AG10803 (cell line): ENCODE measurements at regions not wholly inside any gene's neighbourhood (a gene's known extent, or its start where the extent isn't known, plus 50 kb on each side); places are given as distances from the start of the nearest gene placed in this dataset.
"Not testable (repeated sequence)": the region's sequence is repeated elsewhere in the genome, so short reads cannot be mapped to it uniquely, and the experiment has no call there.

Experiments used
- DNase-seq: peaks from one replicate; pipeline ENCODE4 v3.0.0; 2010; ENCODE audit warnings: low read depth
- H3K4me3 ChIP-seq: 2 replicates; pipeline ENCODE4 v1.5.1; 2011; ENCODE audit warnings: mild to moderate bottlenecking, low read length, control low read depth
- TF ChIP-seq, protein P1 (sequence below): conservative IDR thresholded peaks from 2 replicates; pipeline ENCODE4 v1.5.1; 2011; ENCODE audit warnings: mild to moderate bottlenecking, low read length, control low read depth, inconsistent platforms

DNA sequence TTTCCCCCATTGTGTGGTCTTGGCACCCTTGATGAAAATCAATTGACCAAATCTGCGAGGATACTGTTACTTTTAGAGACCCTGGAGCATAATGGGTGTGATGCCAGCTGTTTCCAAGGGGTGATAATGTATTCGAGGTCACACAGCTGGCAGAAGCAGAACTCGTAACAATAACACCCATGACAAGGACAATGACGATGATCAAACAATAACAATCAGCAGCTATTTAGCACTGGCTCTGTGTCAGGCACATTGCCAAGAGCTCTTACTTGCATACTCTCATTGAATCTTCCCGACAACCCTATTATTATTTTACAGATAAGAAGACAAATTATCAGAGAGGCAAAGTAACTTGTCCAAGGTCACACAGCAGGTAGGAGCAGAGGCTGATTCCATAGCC is 223.7 kb upstream of the MSX2 start:
- no peak for DNase-seq
- TF ChIP-seq, protein P1, sequence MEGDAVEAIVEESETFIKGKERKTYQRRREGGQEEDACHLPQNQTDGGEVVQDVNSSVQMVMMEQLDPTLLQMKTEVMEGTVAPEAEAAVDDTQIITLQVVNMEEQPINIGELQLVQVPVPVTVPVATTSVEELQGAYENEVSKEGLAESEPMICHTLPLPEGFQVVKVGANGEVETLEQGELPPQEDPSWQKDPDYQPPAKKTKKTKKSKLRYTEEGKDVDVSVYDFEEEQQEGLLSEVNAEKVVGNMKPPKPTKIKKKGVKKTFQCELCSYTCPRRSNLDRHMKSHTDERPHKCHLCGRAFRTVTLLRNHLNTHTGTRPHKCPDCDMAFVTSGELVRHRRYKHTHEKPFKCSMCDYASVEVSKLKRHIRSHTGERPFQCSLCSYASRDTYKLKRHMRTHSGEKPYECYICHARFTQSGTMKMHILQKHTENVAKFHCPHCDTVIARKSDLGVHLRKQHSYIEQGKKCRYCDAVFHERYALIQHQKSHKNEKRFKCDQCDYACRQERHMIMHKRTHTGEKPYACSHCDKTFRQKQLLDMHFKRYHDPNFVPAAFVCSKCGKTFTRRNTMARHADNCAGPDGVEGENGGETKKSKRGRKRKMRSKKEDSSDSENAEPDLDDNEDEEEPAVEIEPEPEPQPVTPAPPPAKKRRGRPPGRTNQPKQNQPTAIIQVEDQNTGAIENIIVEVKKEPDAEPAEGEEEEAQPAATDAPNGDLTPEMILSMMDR, result no peak
- H3K4me3 ChIP-seq, result no peak overlapping the region

DNA sequence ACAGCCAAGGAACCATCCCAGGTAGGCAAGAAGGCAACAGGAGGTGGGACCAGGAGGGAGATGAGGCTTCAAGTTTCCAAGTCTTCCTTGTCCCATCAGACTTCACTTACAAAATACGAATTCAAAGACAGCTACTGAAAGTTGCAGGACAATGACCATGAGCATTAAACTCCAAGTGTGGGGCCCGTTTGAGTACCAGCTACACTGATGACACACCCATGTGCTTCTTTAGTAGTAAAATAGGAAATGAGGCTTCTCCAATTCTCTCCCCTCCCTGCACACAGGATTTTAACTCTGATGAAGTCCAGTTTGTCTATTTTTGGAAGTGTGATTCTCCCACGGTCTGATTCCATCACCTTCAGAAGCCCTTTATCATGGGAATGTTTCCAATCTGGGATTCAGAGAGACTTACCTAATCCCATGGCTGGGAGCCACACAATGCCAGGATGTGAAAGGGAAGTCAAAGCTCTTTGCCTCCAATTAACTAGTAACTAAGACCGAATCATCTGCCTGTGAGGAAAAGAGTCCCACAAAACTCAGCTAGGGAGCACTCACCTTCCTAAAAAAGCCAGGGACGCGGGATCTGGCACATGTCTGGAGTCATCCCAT is 222.8 kb upstream of the MSX2 start:
- DNase-seq, result peak; percentile 37
- TF ChIP-seq, protein P1, result no peak
- H3K4me3 ChIP-seq, result no peak overlapping the region

DNA sequence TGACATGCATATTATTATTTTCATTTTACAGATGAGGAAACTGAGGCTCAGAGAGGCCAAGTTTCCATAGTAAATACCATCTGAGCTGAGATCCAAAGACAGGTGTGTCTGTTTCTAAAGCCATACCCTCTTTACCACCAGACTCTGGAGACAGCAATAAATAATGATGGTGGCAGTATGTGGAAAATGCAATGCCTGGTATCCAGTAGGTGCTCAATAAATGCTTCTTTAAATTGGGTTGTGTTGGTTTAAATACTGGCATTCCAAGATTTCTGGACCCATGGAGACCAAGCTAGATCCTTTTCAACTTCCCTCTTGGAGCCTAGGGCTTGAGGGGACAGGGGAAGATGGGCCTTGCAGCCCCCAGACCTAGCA is 221.3 kb upstream of the MSX2 start:
- no peak for DNase-seq
- TF ChIP-seq, protein P1, result no peak
- H3K4me3 ChIP-seq, result no peak overlapping the region

DNA sequence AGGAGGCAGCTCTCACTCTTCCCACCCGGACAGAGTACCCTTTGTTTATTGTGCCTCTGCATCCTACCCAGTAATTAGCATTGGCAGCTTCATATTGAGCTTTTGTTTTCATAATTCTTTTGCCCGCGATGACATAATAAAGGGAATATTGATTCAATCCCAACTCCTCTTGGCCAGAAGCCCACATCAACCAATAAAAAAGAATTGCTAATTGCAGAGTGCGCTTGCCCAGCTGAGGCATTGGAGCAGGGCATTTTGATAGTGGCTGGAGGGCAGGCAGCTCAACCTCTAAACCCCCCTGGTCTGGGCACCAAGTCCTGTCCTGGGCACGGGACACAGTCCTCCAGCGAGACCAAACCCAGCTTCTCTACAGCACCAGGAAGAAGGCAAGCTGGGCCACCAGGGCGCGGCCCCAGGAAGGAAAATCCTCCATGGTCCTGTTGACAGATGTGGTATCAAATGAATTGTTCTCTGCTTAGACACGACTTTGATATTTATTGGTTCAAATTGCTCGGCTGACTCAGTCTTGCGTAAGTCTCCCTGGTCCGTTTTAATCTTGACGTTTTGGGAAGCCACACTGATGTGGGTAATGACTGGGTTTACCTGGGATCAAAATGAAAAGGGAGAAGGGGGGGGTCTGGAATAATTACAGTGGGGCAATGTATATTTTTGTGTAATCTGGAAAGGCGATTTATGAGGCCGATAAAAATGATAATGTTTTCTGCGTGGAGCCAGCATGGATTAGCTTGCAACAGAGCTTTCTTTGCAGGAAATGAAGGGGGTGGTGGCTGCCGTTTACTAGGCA is 220.7 kb upstream of the MSX2 start:
- peak; percentile 49 for DNase-seq
- TF ChIP-seq, protein P1, result no peak
- H3K4me3 ChIP-seq, result no peak overlapping the region

DNA sequence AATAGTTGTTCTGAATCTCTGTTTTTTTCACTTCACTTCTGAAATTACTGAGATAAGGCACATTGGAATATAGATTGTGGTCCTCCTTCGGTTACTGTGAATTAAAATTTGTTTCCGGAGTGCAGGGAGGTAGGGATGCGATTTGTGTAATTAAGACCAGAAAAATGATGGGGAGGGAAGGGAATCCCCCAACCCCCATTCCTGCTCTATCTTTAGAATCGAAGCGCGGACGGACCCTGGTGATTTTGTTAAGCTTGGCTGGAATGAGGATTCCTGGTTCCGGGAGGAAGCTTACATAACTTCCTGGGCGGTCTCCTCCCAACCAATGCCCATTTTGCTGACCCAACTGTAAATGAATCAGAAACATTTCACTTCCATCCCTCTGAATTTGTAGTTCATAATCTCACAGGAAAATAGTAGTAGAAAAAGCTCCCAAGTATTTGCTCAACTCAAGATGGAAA is 220.1 kb upstream of the MSX2 start:
- TF ChIP-seq, protein P1, result no peak
- no peak overlapping the region for H3K4me3 ChIP-seq
- no peak for DNase-seq

DNA sequence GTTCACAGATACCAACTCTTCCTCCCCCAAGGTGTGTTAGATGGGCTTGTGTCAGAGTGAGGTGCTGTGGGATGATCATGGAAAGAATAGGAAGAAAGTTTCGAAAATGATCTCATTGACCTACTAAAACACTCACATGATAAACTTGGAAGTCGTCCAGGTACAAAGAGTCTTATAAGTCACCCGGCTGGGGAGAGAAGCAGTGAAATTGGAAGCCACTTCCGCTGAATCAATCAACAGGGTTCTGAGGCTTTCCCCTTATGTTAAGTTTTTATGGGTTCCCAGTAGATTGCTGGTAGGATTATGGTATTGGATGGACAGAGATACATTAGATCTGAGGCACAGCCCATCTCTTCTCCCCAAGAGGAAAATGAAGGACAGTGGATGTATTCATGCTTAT is 218.8 kb upstream of the MSX2 start:
- no peak overlapping the region for H3K4me3 ChIP-seq
- no peak for DNase-seq
- TF ChIP-seq, protein P1, result no peak

DNA sequence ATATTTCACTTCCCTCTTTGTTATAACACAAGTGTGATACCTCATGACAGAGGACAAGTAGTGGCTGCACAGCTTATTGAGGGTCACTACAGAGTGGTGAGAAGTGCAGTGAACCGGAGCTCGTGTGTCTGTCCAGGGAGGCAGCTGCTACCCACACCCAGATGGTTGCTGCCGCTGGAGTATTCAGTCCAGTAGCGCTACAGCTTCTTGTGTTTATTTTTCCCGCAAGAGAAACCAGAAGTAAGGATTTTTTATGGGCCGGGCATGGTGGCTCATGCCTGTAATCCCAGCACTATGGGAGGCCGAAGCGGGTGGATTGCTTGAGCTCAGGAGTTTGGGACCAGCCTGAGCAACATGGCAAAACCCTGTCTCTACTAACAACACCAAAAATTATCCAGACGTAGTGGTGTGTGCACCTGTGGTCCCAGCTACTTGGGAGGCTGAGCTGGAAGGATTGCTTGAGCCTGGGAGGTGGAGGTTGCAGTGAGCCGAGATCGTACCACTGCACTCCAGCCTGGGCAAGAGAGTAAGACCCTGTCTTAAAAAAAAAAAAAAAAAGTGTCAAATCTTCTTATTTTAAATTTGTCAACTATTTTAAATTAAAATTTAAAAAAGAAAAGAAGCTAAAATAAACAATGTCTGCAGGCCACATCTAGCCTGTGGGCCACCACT is 213.5 kb upstream of the MSX2 start:
- not testable (repeated sequence) for H3K4me3 ChIP-seq, DNase-seq
